ENCODE measurements at regions not wholly inside any gene's neighbourhood (a gene's known extent, or its start where the extent isn't known, plus 50 kb on each side); places are given as distances from the start of the nearest gene placed in this dataset.

- no peak for TF ChIP-seq POLR2A (IDR thresholded peaks at IDR 0.05)
- TF ChIP-seq CTCF (IDR thresholded peaks at IDR 0.05) = no peak
These were observed 267.5 kb downstream of the PDCD6IP start for GRCh38 chr3:34065901-34066300.
